ENCODE measurements at regions not wholly inside any gene's neighbourhood (a gene's known extent, or its start where the extent isn't known, plus 50 kb on each side); places are given as distances from the start of the nearest gene placed in this dataset.

GRCh38 chr6:169339025-169339424, 85.4 kb upstream of the THBS2 start:
- no peak for DNase-seq

GRCh38 chr6:169337886-169338445, 84.3 kb upstream of the THBS2 start:
- DNase-seq: no peak

- DNase-seq: no peak
Observed at GRCh38 chr6:169335301-169335700, 81.7 kb upstream of the THBS2 start.

- DNase-seq: no peak
Observed at GRCh38 chr6:169332250-169332649, 78.6 kb upstream of the THBS2 start.

- no peak for DNase-seq
Observed at GRCh38 chr6:169328112-169328801, 74.6 kb upstream of the THBS2 start.

- no peak for DNase-seq
Observed at GRCh38 chr6:169326067-169326799, 72.6 kb upstream of the THBS2 start.

GRCh38 chr6:169324656-169325459, 71.2 kb upstream of the THBS2 start:
- DNase-seq: no peak

GRCh38 chr6:169324086-169324485, 70.4 kb upstream of the THBS2 start:
- DNase-seq: no peak

GRCh38 chr6:169323221-169323620, 69.6 kb upstream of the THBS2 start:
- no peak for DNase-seq

GRCh38 chr6:169321546-169321945, 67.9 kb upstream of the THBS2 start:
- DNase-seq: no peak

- no peak for DNase-seq
Observed at GRCh38 chr6:169320013-169320412, 66.4 kb upstream of the THBS2 start.

- no peak for DNase-seq
Observed at GRCh38 chr6:169317441-169318202, 64.0 kb upstream of the THBS2 start.

- no peak for DNase-seq
Observed at GRCh38 chr6:169316651-169317050, 63.0 kb upstream of the THBS2 start.

GRCh38 chr6:169315830-169316614, 62.4 kb upstream of the THBS2 start:
- no peak for DNase-seq

GRCh38 chr6:169313347-169314010, 59.8 kb upstream of the THBS2 start:
- no peak for DNase-seq

GRCh38 chr6:169312658-169313346, 59.2 kb upstream of the THBS2 start:
- no peak for DNase-seq

GRCh38 chr6:169310983-169311382, 57.3 kb upstream of the THBS2 start:
- DNase-seq: no peak
